Trophoblast cell (in vitro differentiated cells and primary cell): ENCODE measurements at regions not wholly inside any gene's neighbourhood (a gene's known extent, or its start where the extent isn't known, plus 50 kb on each side); places are given as distances from the start of the nearest gene placed in this dataset.

ENCODE experiments used
- DNase-seq, 2 donors: peaks; one replicate each; pipeline ENCODE4 v3.0.0-alpha.2; 2016
- H2AFZ ChIP-seq: 2 replicates; pipeline ENCODE4 v1.6.1; 2013; ENCODE audit warnings: low read length, moderate library complexity, mild to moderate bottlenecking; ENCODE audit not compliant: insufficient read depth, poor library complexity
- H2AK5ac ChIP-seq: 2 replicates; pipeline ENCODE4 v1.6.1; 2013; ENCODE audit warnings: mild to moderate bottlenecking, low read length
- H2BK120ac ChIP-seq: 2 replicates; pipeline ENCODE4 v1.6.1; 2013; ENCODE audit warnings: low read length, mild to moderate bottlenecking, moderate library complexity; ENCODE audit not compliant: insufficient read depth, poor library complexity
- H2BK12ac ChIP-seq: 2 replicates; pipeline ENCODE4 v1.6.1; 2013; ENCODE audit warnings: mild to moderate bottlenecking, low read length, moderate library complexity
- H2BK5ac ChIP-seq: 2 replicates; pipeline ENCODE4 v1.6.1; 2013; ENCODE audit warnings: low read length, low read depth, moderate library complexity, mild to moderate bottlenecking; ENCODE audit not compliant: poor library complexity
- H3K14ac ChIP-seq: 2 replicates; pipeline ENCODE4 v1.6.1; 2013; ENCODE audit warnings: mild to moderate bottlenecking, low read length
- H3K18ac ChIP-seq: 2 replicates; pipeline ENCODE4 v1.6.1; 2013; ENCODE audit warnings: mild to moderate bottlenecking, low read length
- H3K23ac ChIP-seq: 2 replicates; pipeline ENCODE4 v1.6.1; 2013; ENCODE audit warnings: low read length
- H3K27ac ChIP-seq: 2 replicates; pipeline ENCODE4 v1.5.1; 2013; ENCODE audit warnings: low read depth, mild to moderate bottlenecking, inconsistent platforms, low read length, moderate library complexity
- H3K27me3 ChIP-seq: 2 replicates; pipeline ENCODE4 v1.6.1; 2013; ENCODE audit warnings: inconsistent platforms, mild to moderate bottlenecking, low read length, moderate library complexity; ENCODE audit not compliant: insufficient read depth
- H3K36me3 ChIP-seq, 2 experiments: 1 replicate in 1 of 2; 2 replicates in 1 of 2; pipeline ENCODE4 v1.6.1; 2013; ENCODE audit warnings: low read length in 2 of 2, mild to moderate bottlenecking in 2 of 2, moderate library complexity in 1 of 2; ENCODE audit not compliant: insufficient read depth in 2 of 2, control insufficient read depth in 1 of 2
- H3K4ac ChIP-seq: 2 replicates; pipeline ENCODE4 v1.6.1; 2013; ENCODE audit warnings: low read depth, mild to moderate bottlenecking, low read length, moderate library complexity
- H3K4me1 ChIP-seq, 2 experiments: 1 replicate in 1 of 2; 2 replicates in 1 of 2; pipeline ENCODE4 v1.6.1; 2013; ENCODE audit warnings: low read length in 2 of 2, mild to moderate bottlenecking in 2 of 2, moderate library complexity in 1 of 2; ENCODE audit not compliant: insufficient read depth in 2 of 2, control insufficient read depth in 1 of 2
- H3K4me2 ChIP-seq: 2 replicates; pipeline ENCODE4 v1.6.1; 2013; ENCODE audit warnings: inconsistent platforms, mild to moderate bottlenecking, low read length, moderate library complexity
- H3K4me3 ChIP-seq: 2 replicates; pipeline ENCODE4 v1.5.1; 2013; ENCODE audit warnings: mild to moderate bottlenecking, low read depth, low read length, inconsistent platforms
- H3K79me1 ChIP-seq: one replicate; pipeline ENCODE4 v1.6.1; 2013; ENCODE audit warnings: low read length
- H3K79me2 ChIP-seq: 2 replicates; pipeline ENCODE4 v1.6.1; 2013; ENCODE audit warnings: low read length, mild to moderate bottlenecking; ENCODE audit not compliant: control insufficient read depth, insufficient read depth, poor library complexity
- H3K9ac ChIP-seq: 2 replicates; pipeline ENCODE4 v1.6.1; 2013; ENCODE audit warnings: mild to moderate bottlenecking, low read length
- H3K9me3 ChIP-seq: 2 replicates; pipeline ENCODE4 v1.6.1; 2013; ENCODE audit warnings: low read depth, mild to moderate bottlenecking, control low read depth, inconsistent platforms, low read length; ENCODE audit not compliant: insufficient read depth
- H4K12ac ChIP-seq: 2 replicates; pipeline ENCODE4 v1.6.1; 2013; ENCODE audit warnings: low read depth, mild to moderate bottlenecking, low read length, moderate library complexity
- H4K8ac ChIP-seq: 2 replicates; pipeline ENCODE4 v1.6.1; 2013; ENCODE audit warnings: low read depth, mild to moderate bottlenecking, low read length, moderate library complexity
- H4K91ac ChIP-seq: one replicate; pipeline ENCODE4 v1.6.1; 2013; ENCODE audit warnings: low read depth, mild to moderate bottlenecking, low read length, moderate library complexity
- WGBS: extraction: QIAGEN DNeasy Blood & Tissue Kit; methylation state at CpG from one replicate; pipeline ENCODE4 v1.1.7; 2013; ENCODE audit warnings: missing lambda C conversion rate; ENCODE audit not compliant: insufficient read length, insufficient coverage; ENCODE audit errors: extremely low coverage; 5-methylcytosine and 5-hydroxymethylcytosine counted together

DNA sequence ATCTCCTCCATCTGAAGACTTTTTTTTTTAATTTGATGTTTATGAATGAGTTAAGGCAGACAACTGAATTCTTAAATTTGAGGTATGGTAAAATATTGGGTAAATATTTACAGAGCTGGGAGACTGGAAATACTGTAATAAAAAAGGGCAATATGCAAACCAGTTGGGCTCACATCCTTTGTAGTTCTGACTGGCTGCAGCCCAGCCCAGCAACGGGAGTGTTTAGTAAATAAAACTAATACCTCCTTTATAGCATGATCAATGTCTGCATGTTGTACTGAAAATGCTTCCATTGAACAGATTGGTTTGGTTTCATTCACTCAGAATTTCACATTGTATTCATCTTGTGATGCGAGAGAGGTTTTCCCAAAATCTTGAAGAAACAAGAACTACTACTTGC is 365.0 kb downstream of the DMRT2 start:
- Histone ChIP-seq H3K4me1 (no peaks in the 10 kb centered on the region), H3K27me3 (no peaks in the 10 kb centered on the region), H3K4ac (no peak overlapping the region), H2BK120ac (no peak overlapping the region), H3K27ac (no peak overlapping the region), H3K9me3 (no peaks in the 10 kb centered on the region), H4K12ac (no peak overlapping the region), H2AFZ (no peak overlapping the region), H4K8ac (no peak overlapping the region), H2AK5ac (no peak overlapping the region), H4K91ac (no peak overlapping the region), H3K79me1 (no peaks in the 10 kb centered on the region), H3K79me2 (no peaks in the 10 kb centered on the region), H3K18ac (no peak overlapping the region), H3K9ac (no peak overlapping the region), H2BK12ac (no peak overlapping the region), H3K4me3 (no peak overlapping the region), H3K4me2 (no peak overlapping the region), H3K23ac (no peak overlapping the region), H2BK5ac (no peak overlapping the region), H3K14ac (no peak overlapping the region), H3K36me3 (no peaks in the 10 kb centered on the region)
- WGBS, result no CpG with 5 or more reads among the region's 2 CpGs
- DNase-seq, result no peak

DNA sequence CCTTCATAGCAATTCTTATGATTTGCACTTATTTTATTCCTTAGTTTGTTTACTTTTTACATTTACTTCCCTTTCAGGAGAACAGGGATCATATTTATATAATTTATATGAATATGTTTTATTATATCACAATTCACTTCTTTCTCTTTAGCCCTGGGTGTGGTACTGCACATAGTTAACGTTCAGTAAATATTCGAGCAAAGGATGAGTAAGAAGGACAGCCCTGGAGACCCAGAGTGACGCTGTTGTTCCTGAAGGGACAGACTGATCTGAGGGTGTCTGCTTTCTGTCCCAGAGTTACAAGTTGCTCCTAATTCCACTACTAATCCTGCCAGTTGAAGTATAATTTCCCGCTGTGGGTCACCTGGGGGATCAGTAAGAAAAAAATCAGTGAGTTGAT is 366.1 kb downstream of the DMRT2 start:
- no CpG with 5 or more reads among the region's 4 CpGs for WGBS

DNA sequence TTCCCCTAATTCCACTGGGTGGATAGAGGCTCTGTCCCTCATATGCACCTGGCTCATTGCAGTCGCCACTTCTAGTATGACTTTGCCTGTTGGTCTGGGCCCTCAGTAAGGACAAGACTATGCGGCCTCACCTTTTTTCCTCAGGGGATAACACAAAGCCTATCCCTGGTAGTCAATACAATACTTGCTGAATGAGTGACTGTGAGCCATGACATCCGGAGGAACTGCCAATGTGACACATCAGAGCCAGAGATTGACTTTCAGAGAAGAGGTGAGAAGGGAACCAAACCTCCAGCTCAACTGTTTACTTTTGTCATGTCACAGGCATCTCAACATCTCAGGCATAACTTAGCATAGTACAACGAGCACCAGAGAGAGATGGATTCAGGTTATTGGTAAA is 371.3 kb downstream of the DMRT2 start:
- H2AK5ac ChIP-seq, result no peak overlapping the region
- H3K27me3 ChIP-seq, result no peaks in the 10 kb centered on the region
- no peak overlapping the region for H3K18ac ChIP-seq
- H3K23ac ChIP-seq, result no peak overlapping the region
- H2BK12ac ChIP-seq, result no peak overlapping the region
- no peak overlapping the region for H4K12ac ChIP-seq
- no peak overlapping the region for H4K91ac ChIP-seq
- WGBS, result no CpG with 5 or more reads among the region's 4 CpGs
- no peak overlapping the region for H3K9ac ChIP-seq
- peak; percentile 5 to 17 for DNase-seq
- H3K4me2 ChIP-seq, result no peak overlapping the region
- H3K27ac ChIP-seq, result no peak overlapping the region
- no peak overlapping the region for H3K4me3 ChIP-seq
- no peaks in the 10 kb centered on the region for H3K4me1 ChIP-seq
- H3K4ac ChIP-seq, result no peak overlapping the region
- no peak overlapping the region for H2AFZ ChIP-seq
- H2BK120ac ChIP-seq, result no peak overlapping the region
- H3K36me3 ChIP-seq, result no peaks in the 10 kb centered on the region
- no peaks in the 10 kb centered on the region for H3K79me2 ChIP-seq
- no peak overlapping the region for H2BK5ac ChIP-seq
- no peaks in the 10 kb centered on the region for H3K79me1 ChIP-seq
- no peaks in the 10 kb centered on the region for H3K9me3 ChIP-seq
- no peak overlapping the region for H3K14ac ChIP-seq
- no peak overlapping the region for H4K8ac ChIP-seq

More for the DNA sequence above, 366.1 kb downstream of the DMRT2 start:
- Histone ChIP-seq H3K27me3 (no peaks in the 10 kb centered on the region), H2BK120ac (no peak overlapping the region), H3K4me2 (no peak overlapping the region), H2AFZ (no peak overlapping the region), H4K91ac (no peak overlapping the region), H3K4ac (no peak overlapping the region), H3K36me3 (no peaks in the 10 kb centered on the region), H3K79me1 (no peaks in the 10 kb centered on the region), H3K4me3 (no peak overlapping the region), H2BK12ac (no peak overlapping the region), H2AK5ac (no peak overlapping the region), H3K14ac (no peak overlapping the region), H3K27ac (no peak overlapping the region), H3K23ac (no peak overlapping the region), H3K9ac (no peak overlapping the region), H3K79me2 (no peaks in the 10 kb centered on the region), H4K12ac (no peak overlapping the region), H4K8ac (no peak overlapping the region), H2BK5ac (no peak overlapping the region), H3K4me1 (no peaks in the 10 kb centered on the region), H3K9me3 (no peaks in the 10 kb centered on the region), H3K18ac (no peak overlapping the region)
- no peak for DNase-seq

DNA sequence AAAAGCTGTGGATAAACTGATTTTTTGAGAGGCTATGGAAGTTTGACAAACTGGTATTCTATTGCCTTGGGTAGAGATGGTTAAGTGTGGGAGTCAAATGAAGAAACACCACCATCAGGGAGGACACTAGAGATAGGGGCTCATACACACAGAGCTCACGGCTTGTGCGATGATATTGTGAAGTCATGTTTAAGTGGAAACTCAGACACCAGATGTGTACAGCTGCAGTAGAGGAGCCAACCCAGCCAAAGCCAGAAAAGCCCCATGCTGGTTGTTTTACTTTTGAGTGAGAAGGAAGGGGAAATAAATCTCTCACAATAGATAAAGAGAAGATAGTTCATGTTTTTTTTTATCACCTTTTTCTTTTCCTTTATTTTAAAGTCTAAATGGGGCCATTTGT is 377.7 kb downstream of the DMRT2 start:
- Histone ChIP-seq H3K79me2 (no peaks in the 10 kb centered on the region), H3K4me2 (no peak overlapping the region), H3K4ac (no peak overlapping the region), H2BK120ac (no peak overlapping the region), H3K36me3 (no peaks in the 10 kb centered on the region), H3K23ac (no peak overlapping the region), H4K8ac (no peak overlapping the region), H3K18ac (no peak overlapping the region), H3K4me1 (no peaks in the 10 kb centered on the region), H2BK5ac (no peak overlapping the region), H3K9ac (no peak overlapping the region), H4K91ac (no peak overlapping the region), H4K12ac (no peak overlapping the region), H3K4me3 (no peak overlapping the region), H2AFZ (no peak overlapping the region), H3K79me1 (no peaks in the 10 kb centered on the region), H3K27me3 (no peaks in the 10 kb centered on the region), H3K14ac (no peak overlapping the region), H2BK12ac (no peak overlapping the region), H2AK5ac (no peak overlapping the region), H3K27ac (no peak overlapping the region), H3K9me3 (no peaks in the 10 kb centered on the region)
- DNase-seq, result no peak
- no CpG with 5 or more reads among the region's 2 CpGs for WGBS
